Left cardiac atrium (tissue), 4 donors: ENCODE measurements at regions not wholly inside any gene's neighbourhood (a gene's known extent, or its start where the extent isn't known, plus 50 kb on each side); places are given as distances from the start of the nearest gene placed in this dataset.

ENCODE experiments used
- ATAC-seq, 2 donors: fragments of 200-7000 bp; cut with Tn5 transposase; one replicate each; pipeline ENCODE4 v1.9.1; 2020; ENCODE audit warnings: mild to moderate bottlenecking in 2 of 2, moderate library complexity in 2 of 2
- DNase-seq: peaks from one replicate; pipeline ENCODE4 v3.0.0-alpha.2; 2020
- intact Hi-C, 2 donors: fragments of 100-400 bp; cut with DNase I; formaldehyde crosslinking; loops; one replicate each; pipeline versions ENCODE4 v1.14.1 to v1.15.1; 2022 to 2023
- donor health status: DM: no; HTN: yes; CAD: no.
- donor health status: DM: no; HTN: yes; CAD: no; lungs with severe emphysema.
- donor health status: DM: yes; HTN: yes; CAD: no.
- donor health status: Dilated cardiomyopathy.

DNA sequence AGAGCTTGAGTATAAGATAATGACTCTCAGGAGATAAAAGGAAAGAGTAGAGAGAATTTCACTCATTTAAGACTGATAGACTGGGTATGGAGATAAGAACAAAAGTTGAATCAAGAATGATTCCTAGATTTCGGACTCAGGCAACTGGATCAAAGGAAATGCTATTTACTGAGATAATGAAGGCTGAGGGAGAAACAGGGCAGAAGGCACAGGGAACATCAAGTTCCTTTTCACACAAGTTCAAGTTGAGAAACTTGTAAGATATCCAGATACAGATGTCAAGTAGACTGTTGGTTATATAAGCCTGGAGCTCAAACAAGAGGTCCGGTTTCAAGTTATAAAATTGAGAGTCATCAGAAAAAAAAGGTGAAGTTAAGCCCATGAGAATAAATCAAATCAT lies 360.8 kb downstream of the TNS1 start:
- intact Hi-C loops = no loop called here
- DNase-seq (no peak), ATAC-seq (peak; percentile 12 to 22)

DNA sequence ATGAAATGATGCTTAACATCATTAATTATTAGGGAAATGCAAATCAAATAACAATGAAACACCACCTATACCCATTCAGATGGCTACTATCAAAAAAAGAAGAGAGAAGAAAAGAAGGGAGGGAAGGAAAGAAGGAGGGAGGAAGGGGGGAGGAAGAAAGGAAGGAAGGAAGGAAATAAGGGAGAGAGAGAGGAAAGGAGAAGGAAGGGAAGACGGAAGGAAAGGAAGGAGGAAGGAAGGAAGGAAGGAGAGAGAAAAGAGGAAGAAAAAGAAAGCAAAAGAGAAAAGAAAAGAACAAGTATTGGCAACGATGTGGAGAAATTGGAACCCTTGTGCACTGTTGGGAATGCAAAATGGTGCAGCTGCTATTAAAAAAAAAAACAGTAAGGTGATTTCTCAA lies 363.3 kb downstream of the TNS1 start:
- DNase-seq (no peak), ATAC-seq (no peak)
- intact Hi-C loops = no loop called here

DNA sequence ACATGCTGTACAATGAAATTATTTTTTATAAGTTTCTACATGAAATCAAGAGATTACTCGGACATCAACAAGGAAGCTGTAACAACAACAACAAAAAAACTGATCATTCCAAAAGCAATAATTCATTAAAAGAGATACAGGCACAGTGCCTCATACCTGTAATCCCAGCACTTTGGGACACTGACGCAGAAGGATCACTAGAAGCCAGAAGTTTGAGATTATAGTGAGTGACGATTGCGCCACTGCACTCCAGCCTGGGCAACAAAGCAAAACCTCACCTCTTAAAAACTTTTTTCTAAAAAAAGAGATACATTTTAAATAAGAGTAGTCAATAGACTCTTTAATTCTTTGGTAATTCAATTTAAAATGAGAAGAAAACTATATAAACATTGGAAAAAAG lies 364.3 kb downstream of the TNS1 start:
- DNase-seq = no peak
- ATAC-seq = no peak
- intact Hi-C loops = no loop called here

DNA sequence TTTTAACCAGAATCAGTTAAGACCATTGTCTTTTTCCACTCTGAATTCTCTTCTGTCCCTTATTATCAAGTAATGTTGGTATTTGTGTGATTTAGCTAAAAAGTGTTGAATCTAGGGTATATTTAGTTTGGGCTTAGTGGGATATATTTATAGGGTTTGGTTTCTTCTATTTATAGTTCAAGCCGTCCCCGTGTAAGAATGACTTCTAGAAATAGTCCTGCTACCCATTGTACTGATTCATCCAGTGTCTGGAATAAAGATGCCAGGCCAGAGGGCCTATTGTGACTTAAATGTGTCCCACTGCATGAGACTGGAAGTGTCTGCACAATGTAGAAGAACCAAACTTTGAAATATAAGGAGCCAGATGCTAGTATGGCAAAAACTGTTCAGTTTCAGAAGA lies 364.8 kb downstream of the TNS1 start:
- intact Hi-C loops = no loop called here
- ATAC-seq (no peak), DNase-seq (no peak)

GRCh38 chr2:217636991-217637561 lies 365.7 kb downstream of the TNS1 start:
- peak in 1 of 2 donors; percentile 10 for ATAC-seq

GRCh38 chr2:217636578-217636977 lies 366.2 kb downstream of the TNS1 start:
- DNase-seq (no peak), ATAC-seq (no peak)
- intact Hi-C loops = no loop called here

More at GRCh38 chr2:217636991-217637561, 365.7 kb downstream of the TNS1 start:
- DNase-seq = no peak
- intact Hi-C loops = no loop called here

- ATAC-seq (no peak), DNase-seq (no peak)
- intact Hi-C loops = no loop called here
These were observed 367.9 kb downstream of the TNS1 start for GRCh38 chr2:217634871-217635270.

DNA sequence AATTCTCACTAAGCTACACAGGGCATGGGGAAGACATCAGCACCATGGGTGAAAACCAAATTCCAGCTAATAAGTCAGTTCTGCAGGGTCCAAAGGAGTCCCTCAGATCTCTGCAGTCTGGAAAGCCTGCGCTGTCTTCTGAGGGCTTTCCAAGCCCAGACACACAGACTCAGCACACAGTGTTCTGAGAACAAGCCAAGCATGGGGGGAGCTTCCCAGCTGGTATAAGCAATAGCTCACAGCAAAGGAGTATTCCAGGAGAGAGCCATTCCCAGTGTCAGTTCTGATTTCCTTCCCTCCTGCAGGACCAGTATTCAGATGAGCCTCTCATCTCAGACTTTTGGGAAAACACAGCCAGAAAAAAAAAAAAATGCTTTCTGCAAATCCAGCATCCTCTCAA lies 370.8 kb downstream of the TNS1 start:
- intact Hi-C loops = no loop called here
- peak; percentile 59 to 73 for ATAC-seq
- no peak for DNase-seq

- no peak for DNase-seq
- ATAC-seq = no peak
- intact Hi-C loops = no loop called here
These were observed 371.7 kb downstream of the TNS1 start for GRCh38 chr2:217631115-217631514.

- ATAC-seq = no peak
- intact Hi-C loops = no loop called here
- no peak for DNase-seq
These were observed 373.4 kb downstream of the TNS1 start for GRCh38 chr2:217629347-217629746.

DNA sequence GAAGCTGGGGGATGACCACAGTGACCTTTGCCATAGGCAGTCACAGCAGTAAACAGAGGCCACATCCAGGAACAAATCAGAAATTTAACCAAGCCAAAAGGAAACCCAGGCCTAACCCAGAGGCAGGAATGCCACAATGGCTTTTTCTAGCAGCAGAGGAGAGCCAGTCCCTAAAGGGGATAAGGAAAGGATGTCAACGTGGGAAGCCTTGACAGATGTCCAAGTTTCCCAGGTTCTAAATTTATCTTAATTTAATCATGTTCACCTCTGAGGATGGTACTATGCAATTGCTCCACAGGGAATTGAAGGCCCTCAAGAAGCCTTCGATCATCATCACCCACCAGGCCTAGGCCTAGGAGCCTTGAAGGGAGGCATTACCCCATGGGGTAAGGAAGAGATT lies 374.7 kb downstream of the TNS1 start:
- DNase-seq = no peak
- intact Hi-C loops = no loop called here
- peak in 1 of 2 donors; percentile 25 for ATAC-seq

DNA sequence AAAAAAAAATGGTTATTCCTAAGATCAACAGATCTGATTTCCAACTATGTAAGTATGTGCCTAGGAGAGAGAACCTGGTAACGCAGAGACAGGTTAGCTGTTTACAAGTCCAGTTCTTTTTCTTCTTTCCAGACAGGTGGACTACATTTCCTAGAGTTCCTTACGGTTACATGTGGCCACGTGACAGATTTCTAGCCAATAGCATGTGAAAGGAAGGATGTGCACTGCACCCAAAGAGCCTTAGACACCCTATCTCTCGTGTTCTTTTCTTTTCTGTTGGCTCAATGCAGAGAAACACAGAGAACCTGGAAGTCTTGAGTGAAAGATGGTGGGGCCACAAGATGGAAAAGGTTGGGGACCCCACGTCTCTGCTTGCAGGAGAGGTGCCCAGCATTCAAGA lies 375.9 kb downstream of the TNS1 start:
- ATAC-seq (no peak), DNase-seq (no peak)
- intact Hi-C loops = no loop called here

GRCh38 chr2:217625557-217626169 lies 377.1 kb downstream of the TNS1 start:
- no peak for ATAC-seq
- intact Hi-C loops = no loop called here
- DNase-seq = no peak

DNA sequence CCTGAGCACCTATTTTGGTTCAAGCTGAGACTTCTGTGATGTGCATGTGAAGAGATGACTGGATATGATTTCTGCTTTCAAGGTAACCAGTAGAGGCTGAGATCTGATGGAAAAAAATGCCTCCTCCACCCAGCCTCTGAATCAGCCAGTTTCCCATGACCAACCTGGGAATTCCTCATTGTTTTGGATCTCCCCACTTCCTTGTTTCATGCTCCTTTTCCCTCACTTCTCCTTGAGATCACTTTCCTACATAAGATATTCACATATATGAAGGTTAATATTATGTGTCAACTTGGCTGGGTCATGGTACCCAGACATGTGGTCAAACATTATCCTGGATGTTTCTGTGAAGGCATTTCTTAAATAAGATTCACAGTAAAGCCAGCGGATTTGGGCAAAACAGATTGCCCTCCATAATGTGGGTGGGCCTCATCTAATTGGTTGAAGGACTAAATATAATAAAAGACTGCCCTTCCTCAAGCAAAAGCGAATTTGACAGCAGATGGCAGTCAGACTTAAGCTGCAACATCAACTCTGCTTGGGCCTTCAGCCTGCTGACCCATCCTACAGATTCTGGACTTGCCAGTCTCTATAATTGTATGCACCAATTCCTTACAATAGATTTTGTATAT lies 379.4 kb downstream of the TNS1 start:
- intact Hi-C loops = no loop called here
- DNase-seq = no peak
- ATAC-seq = no peak

GRCh38 chr2:217622205-217623060 lies 380.4 kb downstream of the TNS1 start:
- intact Hi-C loops = no loop called here
- DNase-seq (no peak), ATAC-seq (peak; percentile 50 to 90)

DNA sequence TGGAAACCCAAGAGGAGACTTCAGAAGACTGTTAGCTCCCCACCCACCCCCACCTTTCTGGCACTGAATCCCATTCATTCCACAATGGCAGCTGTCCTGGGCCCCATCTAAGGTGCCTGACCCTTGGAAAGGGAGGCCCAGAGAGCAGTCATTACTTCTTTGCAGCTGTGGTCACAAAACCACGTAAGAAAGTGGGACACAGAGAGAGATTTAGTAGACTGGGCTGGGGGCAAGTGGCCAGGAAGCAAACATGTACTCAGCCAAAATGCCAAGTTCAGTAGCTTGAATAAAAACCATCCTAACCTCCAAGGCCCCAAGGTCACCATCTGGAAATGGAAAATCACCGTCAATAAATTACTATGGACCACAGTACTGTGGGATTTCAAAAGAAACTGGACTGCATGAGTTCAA lies 381.4 kb downstream of the TNS1 start:
- intact Hi-C loops = no loop called here
- no peak for DNase-seq
- peak in 1 of 2 donors; percentile 29 for ATAC-seq

GRCh38 chr2:217618744-217619143 lies 384.1 kb downstream of the TNS1 start:
- DNase-seq (no peak), ATAC-seq (no peak)
- intact Hi-C loops = no loop called here

DNA sequence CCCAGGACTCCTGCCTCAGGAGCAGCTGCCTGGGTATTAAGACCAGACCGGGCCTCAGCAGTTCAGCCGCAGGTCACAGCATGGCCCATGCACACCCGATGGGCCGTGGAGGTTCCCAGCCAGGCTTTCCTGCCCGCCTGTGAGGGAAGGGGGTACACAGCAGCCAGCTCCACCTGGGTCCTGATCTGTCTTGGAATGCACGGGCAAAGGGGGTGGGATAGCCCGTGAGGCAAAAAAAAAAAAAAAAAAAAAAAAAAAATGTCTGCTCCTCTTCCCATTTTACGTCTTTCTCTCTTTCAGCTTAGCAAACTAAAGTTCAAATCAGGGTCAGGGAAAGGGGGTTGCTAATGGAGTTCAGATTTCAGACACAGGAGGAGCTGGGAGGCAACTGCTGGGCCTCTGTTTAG lies 385.2 kb downstream of the TNS1 start:
- ATAC-seq (no peak), DNase-seq (no peak)
- intact Hi-C loops = no loop called here

- intact Hi-C loops = no loop called here
- DNase-seq (no peak), ATAC-seq (no peak)
These were observed 385.9 kb downstream of the TNS1 start for GRCh38 chr2:217616936-217617335.

DNA sequence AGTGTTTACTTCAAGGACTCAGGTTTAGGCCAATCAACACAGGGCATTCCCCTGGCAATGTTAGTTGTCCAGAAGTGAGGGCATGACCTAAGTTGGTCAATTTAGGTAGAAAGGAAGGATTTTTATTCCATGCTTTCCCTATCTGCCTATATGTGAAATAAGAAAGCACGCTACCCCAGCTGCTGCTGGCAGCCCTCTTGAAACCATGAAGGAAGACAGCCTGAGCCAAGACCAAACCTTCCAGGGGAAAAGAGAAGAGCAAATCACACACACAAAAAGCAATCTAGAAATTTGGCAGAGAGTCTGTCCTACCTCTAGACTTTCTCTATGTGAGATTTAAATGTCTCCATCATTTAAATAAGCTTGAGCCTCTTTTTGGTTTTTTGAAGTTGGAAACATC lies 387.6 kb downstream of the TNS1 start:
- ATAC-seq (no peak), DNase-seq (no peak)
- intact Hi-C loops = no loop called here
